ENCODE measurements at regions not wholly inside any gene's neighbourhood (a gene's known extent, or its start where the extent isn't known, plus 50 kb on each side); places are given as distances from the start of the nearest gene placed in this dataset.

DNA sequence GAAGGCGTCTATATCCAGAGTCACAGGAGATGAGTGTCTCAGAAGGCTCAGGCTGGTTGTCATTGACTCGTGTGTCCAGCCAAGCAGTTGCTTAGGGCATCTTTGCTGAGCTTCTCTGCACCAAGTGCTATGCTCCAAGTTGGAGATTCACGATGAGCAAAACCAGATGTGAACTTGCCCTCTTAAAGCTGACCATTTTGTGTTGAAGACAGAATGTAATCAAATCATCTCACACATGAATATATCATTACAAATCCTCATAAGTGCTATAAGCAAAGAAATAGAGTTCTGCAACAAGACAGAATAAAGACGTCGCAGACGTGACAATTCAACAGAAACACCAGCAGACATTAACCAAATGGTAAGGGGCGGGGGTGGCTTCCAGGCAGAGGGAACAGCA is 103.9 kb downstream of the ALDH8A1 start:
- WGBS, 2 experiments = 95 to 96% methylated on average over 7 of the region's 7 CpGs
- no peaks in the 10 kb centered on the region for H3K9me3 ChIP-seq (ENCODE audit: control insufficient read depth, low read length)
- H3K27ac ChIP-seq (ENCODE audit: insufficient read depth, low read depth, low read length, poor library complexity, severe bottlenecking) = no peak overlapping the region
- no peaks in the 10 kb centered on the region for H3K27me3 ChIP-seq (ENCODE audit: control insufficient read depth, insufficient read depth, low read length, poor library complexity, severe bottlenecking)
- peaks cover 3% of the 10 kb centered on the region for H3K4me1 ChIP-seq (ENCODE audit: control insufficient read depth, insufficient read depth, low read length)
- H3K36me3 ChIP-seq (ENCODE audit: control insufficient read depth, insufficient read depth, low read length) = no peaks in the 10 kb centered on the region
- no peak overlapping the region for H3K4me3 ChIP-seq (ENCODE audit: insufficient read depth, low read depth, low read length)

DNA sequence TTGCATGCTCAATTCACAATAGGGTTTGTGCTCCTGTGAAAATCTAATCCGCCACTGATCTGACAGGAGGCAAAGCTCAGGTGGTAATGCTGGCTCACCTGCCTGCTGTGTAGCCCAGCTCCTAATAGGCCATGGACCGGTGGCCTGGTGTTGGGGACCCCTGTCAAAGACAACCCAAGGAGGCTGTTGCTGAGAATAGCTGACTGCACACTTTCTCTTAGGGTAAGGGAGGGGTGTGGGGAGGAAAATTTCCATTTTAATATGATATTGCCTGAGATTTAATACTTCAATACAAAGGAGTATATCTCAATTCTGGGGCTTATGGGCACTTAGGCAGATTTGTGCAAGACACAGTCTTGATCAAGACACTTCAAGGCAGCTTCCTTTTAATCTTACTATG is 105.8 kb downstream of the ALDH8A1 start:
- Histone ChIP-seq H3K4me3 (ENCODE audit: insufficient read depth, low read depth, low read length) (no peak overlapping the region), H3K27me3 (ENCODE audit: control insufficient read depth, insufficient read depth, low read length, poor library complexity, severe bottlenecking) (no peaks in the 10 kb centered on the region), H3K27ac (ENCODE audit: insufficient read depth, low read depth, low read length, poor library complexity, severe bottlenecking) (no peak overlapping the region), H3K36me3 (ENCODE audit: control insufficient read depth, insufficient read depth, low read length) (no peaks in the 10 kb centered on the region), H3K4me1 (ENCODE audit: control insufficient read depth, insufficient read depth, low read length) (no peaks in the 10 kb centered on the region), H3K9me3 (ENCODE audit: control insufficient read depth, low read length) (no peaks in the 10 kb centered on the region)
- WGBS, 2 experiments = 93 to 94% methylated on average over 2 of the region's 2 CpGs

DNA sequence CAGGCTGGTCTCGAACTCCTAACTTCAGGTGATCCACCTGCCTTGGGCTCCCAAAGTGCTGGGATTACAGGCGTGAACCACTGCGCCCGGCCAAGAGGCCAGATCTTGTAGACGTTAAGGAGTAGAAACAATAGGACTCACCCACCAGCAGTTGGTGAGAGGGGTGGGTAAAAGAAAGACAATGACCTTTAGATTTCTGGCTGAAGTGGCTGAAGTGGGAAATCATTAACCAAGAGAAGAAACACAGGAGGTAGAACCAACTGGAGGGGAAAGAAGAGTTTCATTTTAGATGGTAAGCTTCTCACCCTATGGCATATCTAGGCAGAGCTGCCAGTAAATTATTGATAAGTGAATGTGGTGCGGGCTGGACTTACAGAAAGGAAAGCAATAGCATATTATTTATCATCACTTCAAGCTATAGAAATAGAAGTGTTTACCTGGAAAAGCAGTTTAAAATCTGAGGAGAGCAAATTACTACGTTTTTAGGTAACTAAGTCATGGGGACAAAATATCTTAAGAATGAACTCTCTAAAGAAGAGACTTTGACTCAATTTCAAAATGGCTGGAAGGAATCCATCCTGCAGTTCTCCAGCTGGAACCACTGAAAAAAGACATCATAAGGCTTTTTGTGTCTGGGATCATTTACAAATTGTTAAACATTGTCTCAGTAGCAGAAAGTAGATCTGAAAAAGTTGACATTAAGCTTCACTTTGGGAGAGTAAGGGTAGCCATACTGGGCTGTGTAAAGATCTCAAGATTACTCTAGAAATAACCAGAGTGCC is 109.6 kb downstream of the ALDH8A1 start:
- Histone ChIP-seq H3K27ac (ENCODE audit: insufficient read depth, low read depth, low read length, poor library complexity, severe bottlenecking) (no peak overlapping the region), H3K27me3 (ENCODE audit: control insufficient read depth, insufficient read depth, low read length, poor library complexity, severe bottlenecking) (no peaks in the 10 kb centered on the region), H3K4me3 (ENCODE audit: insufficient read depth, low read depth, low read length) (no peak overlapping the region), H3K4me1 (ENCODE audit: control insufficient read depth, insufficient read depth, low read length) (no peaks in the 10 kb centered on the region), H3K36me3 (ENCODE audit: control insufficient read depth, insufficient read depth, low read length) (no peaks in the 10 kb centered on the region), H3K9me3 (ENCODE audit: control insufficient read depth, low read length) (no peaks in the 10 kb centered on the region)
- WGBS, 2 experiments = 80 to 91% methylated on average over 6 of the region's 7 CpGs

DNA sequence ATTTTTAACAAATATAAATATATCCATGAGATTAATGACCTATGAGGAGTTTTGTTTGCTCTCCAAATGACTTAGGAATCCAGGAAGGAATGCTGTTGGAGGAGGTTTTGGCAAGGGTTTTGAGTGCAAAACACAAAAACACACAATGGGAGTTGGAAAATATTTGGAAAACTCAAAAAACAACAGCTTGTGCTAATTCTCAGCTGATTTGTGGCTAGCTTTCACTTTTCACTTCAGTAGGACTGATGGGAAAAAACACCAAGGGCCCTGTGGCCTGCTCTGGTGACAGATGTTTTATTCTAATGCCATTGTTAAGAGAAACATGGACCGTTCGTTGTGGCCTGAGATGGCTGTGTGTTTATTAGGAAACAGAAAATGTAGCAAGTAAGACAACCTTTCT is 113.9 kb downstream of the ALDH8A1 start:
- Histone ChIP-seq H3K4me3 (ENCODE audit: insufficient read depth, low read depth, low read length) (no peak overlapping the region), H3K27ac (ENCODE audit: insufficient read depth, low read depth, low read length, poor library complexity, severe bottlenecking) (no peak overlapping the region), H3K27me3 (ENCODE audit: control insufficient read depth, insufficient read depth, low read length, poor library complexity, severe bottlenecking) (no peaks in the 10 kb centered on the region), H3K4me1 (ENCODE audit: control insufficient read depth, insufficient read depth, low read length) (no peaks in the 10 kb centered on the region), H3K9me3 (ENCODE audit: control insufficient read depth, low read length) (no peaks in the 10 kb centered on the region), H3K36me3 (ENCODE audit: control insufficient read depth, insufficient read depth, low read length) (no peaks in the 10 kb centered on the region)
- 87% methylated on average over 2 of the region's 2 CpGs; no CpG with 5 or more reads in 1 of the 2 experiments for WGBS, 2 experiments

DNA sequence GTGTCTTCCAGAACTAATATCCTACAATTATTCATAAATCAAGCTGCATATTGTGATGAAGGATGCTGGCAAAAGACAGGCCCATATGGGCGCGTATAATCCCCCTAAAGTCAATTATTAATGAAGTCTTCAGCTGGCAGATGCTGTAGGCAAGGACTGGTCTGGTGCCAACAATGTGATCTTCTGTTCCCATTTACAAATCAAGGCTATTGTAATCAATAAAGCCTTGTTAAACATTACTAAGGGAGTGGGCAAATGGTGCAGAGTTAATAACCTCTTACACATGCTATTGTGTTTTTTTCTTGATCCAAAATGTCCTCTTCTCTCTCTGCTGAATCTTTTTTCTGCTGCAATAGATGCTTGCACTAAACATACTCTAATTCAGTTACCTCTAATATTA is 119.0 kb downstream of the ALDH8A1 start:
- WGBS, 2 experiments = 93 to 98% methylated on average over 2 of the region's 2 CpGs
- Histone ChIP-seq H3K4me3 (ENCODE audit: insufficient read depth, low read depth, low read length) (no peak overlapping the region), H3K4me1 (ENCODE audit: control insufficient read depth, insufficient read depth, low read length) (no peaks in the 10 kb centered on the region), H3K9me3 (ENCODE audit: control insufficient read depth, low read length) (no peaks in the 10 kb centered on the region), H3K36me3 (ENCODE audit: control insufficient read depth, insufficient read depth, low read length) (no peaks in the 10 kb centered on the region), H3K27ac (ENCODE audit: insufficient read depth, low read depth, low read length, poor library complexity, severe bottlenecking) (no peak overlapping the region), H3K27me3 (ENCODE audit: control insufficient read depth, insufficient read depth, low read length, poor library complexity, severe bottlenecking) (no peaks in the 10 kb centered on the region)

DNA sequence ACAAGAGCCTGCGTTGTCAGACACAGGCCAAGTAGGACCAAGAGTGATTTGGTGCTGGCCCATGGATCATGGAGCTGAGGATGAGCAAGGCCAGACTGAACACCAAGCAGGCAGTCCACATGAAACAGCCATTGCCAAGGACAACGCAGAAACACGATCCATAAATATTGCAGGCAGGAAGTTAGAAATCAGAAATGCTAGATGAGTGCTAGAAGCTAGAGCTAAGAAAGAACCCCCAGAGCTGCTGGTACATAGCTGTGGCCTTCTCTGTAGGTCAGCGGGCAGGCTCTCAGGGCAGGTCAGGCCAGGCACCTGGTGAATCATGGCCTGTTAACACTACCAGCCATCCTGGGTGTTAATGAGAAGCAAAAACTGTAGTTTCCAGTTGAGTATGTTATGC is 119.7 kb downstream of the ALDH8A1 start:
- Histone ChIP-seq H3K27me3 (ENCODE audit: control insufficient read depth, insufficient read depth, low read length, poor library complexity, severe bottlenecking) (no peaks in the 10 kb centered on the region), H3K4me3 (ENCODE audit: insufficient read depth, low read depth, low read length) (no peak overlapping the region), H3K36me3 (ENCODE audit: control insufficient read depth, insufficient read depth, low read length) (no peaks in the 10 kb centered on the region), H3K27ac (ENCODE audit: insufficient read depth, low read depth, low read length, poor library complexity, severe bottlenecking) (no peak overlapping the region), H3K4me1 (ENCODE audit: control insufficient read depth, insufficient read depth, low read length) (no peaks in the 10 kb centered on the region), H3K9me3 (ENCODE audit: control insufficient read depth, low read length) (no peaks in the 10 kb centered on the region)
- 92 to 98% methylated on average over 4 of the region's 4 CpGs for WGBS, 2 experiments

DNA sequence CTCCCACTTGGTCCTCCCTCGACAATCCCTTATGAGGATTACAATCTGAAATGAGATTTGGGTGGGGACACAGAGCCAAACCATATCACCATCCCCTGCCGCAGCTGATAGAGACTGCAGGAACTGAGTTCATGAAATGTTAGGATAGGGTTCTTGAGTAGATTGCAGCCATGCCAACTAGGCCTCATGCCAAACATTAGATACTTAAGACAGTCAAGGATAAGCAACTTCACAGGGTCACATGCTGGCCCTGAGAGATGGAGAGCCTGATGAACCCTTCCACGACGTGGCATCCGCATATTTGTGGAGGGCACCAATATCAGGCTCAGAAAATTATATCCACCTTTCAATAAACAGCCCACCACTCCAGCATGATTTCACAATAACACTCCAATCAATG is 121.3 kb downstream of the ALDH8A1 start:
- Histone ChIP-seq H3K4me1 (ENCODE audit: control insufficient read depth, insufficient read depth, low read length) (no peaks in the 10 kb centered on the region), H3K36me3 (ENCODE audit: control insufficient read depth, insufficient read depth, low read length) (no peaks in the 10 kb centered on the region), H3K9me3 (ENCODE audit: control insufficient read depth, low read length) (no peaks in the 10 kb centered on the region), H3K4me3 (ENCODE audit: insufficient read depth, low read depth, low read length) (no peak overlapping the region), H3K27me3 (ENCODE audit: control insufficient read depth, insufficient read depth, low read length, poor library complexity, severe bottlenecking) (no peaks in the 10 kb centered on the region), H3K27ac (ENCODE audit: insufficient read depth, low read depth, low read length, poor library complexity, severe bottlenecking) (no peak overlapping the region)
- 91 to 92% methylated on average over 4 to 5 of the region's 5 CpGs for WGBS, 2 experiments

DNA sequence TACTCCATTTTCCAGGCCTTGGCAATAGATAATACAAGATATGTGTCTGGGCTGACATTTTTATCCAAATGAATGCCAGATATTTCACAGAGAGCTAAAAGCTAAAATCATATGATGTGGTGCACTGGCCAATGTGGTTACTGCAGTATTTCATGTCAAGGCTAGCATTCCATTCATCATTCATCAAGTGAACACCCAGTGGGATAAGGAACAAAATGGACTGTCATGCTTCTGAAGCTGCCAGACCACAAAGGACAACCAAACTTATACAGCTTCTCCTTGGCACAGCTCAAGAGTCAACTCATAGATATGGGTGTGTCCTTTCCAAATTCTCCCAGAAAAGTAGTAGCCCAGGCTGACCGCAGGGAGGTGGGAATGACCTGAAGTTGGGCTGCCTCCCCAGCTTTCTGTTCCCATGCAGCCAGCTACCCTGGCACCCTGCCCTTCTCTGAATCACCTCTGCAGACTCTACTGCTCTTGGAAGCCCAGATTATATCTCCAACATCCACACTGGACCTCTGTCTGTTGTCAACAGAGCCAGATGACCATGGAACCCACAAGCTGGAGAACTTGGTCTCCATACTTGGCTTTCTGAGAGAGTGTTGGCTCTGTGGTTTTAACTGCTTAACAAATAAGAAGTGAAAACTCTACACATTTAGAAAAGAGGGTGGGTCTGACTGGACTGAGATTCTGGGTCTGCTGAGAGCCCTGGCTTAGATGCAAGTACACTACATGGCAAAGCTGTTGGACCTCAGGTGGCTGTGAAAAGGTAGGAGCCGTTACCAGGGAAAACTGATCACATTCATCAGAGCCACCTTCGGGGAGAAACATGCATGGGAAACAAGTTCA is 122.8 kb downstream of the ALDH8A1 start:
- 91% methylated on average over 3 of the region's 3 CpGs for WGBS, 2 experiments
- Histone ChIP-seq H3K4me1 (ENCODE audit: control insufficient read depth, insufficient read depth, low read length) (no peaks in the 10 kb centered on the region), H3K9me3 (ENCODE audit: control insufficient read depth, low read length) (no peaks in the 10 kb centered on the region), H3K4me3 (ENCODE audit: insufficient read depth, low read depth, low read length) (no peak overlapping the region), H3K27me3 (ENCODE audit: control insufficient read depth, insufficient read depth, low read length, poor library complexity, severe bottlenecking) (no peaks in the 10 kb centered on the region), H3K36me3 (ENCODE audit: control insufficient read depth, insufficient read depth, low read length) (no peaks in the 10 kb centered on the region), H3K27ac (ENCODE audit: insufficient read depth, low read depth, low read length, poor library complexity, severe bottlenecking) (no peak overlapping the region)

DNA sequence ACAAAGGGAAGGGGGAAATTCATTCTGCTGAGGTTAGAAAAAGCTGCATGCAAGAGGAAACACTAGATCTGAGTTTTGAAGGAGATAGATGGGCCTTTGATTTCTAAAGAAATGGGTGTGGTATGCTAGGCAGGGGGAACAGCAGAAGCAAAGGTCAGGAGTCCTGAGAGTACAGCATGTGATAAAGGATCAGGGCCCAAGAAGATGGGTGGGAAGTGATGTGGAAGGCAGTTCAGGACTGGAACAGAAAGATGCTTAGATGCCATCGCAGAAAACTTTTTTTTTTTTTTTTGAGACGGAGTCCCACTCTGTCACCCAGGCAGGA is 126.2 kb downstream of the ALDH8A1 start:
- 87 to 96% methylated on average over 2 of the region's 2 CpGs for WGBS, 2 experiments
- Histone ChIP-seq H3K9me3 (ENCODE audit: control insufficient read depth, low read length) (no peaks in the 10 kb centered on the region), H3K4me3 (ENCODE audit: insufficient read depth, low read depth, low read length) (no peak overlapping the region), H3K27me3 (ENCODE audit: control insufficient read depth, insufficient read depth, low read length, poor library complexity, severe bottlenecking) (peaks cover 9% of the 10 kb centered on the region), H3K27ac (ENCODE audit: insufficient read depth, low read depth, low read length, poor library complexity, severe bottlenecking) (no peak overlapping the region), H3K36me3 (ENCODE audit: control insufficient read depth, insufficient read depth, low read length) (no peaks in the 10 kb centered on the region), H3K4me1 (ENCODE audit: control insufficient read depth, insufficient read depth, low read length) (peaks cover 8% of the 10 kb centered on the region)

DNA sequence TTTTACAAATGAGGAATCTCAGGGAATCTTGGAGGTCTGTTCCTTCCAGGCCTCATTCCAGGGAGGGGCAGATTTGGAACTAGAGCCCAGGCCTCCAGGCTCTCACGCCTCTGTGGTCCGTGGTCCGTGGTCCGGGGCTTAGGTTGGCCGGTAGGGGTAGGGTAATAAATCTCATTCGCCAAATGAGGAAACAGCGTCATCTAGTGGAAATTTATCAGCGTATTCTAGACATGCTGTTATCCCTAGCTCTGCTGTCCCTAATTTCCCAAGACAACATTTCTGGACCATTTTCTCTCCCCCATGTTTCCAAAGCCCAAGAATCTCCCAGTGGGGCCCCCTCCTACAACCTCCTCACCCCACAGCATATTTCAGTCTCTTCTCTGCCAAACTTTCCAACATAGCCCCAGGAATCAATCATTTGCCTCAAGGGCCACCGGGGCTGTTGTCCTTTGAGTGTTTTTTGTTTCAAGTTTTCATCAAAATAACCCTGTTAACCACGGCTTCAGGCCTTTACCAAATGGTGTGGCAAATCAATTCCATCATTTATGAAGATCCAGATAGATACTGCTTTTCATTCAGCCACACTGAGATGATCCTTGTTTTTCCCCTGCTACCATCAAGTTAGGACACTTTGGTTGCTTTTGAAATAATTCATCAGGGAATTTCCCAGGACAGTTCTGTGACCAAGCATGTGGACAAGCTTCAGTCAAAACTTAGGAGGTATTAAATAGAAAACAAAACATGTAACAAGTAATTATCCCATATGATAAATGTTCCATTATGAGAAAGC is 126.8 kb downstream of the ALDH8A1 start:
- no peak overlapping the region for H3K4me3 ChIP-seq (ENCODE audit: insufficient read depth, low read depth, low read length)
- H3K27ac ChIP-seq (ENCODE audit: insufficient read depth, low read depth, low read length, poor library complexity, severe bottlenecking) = no peak overlapping the region
- H3K36me3 ChIP-seq (ENCODE audit: control insufficient read depth, insufficient read depth, low read length) = no peaks in the 10 kb centered on the region
- 20% methylated on average over 10 of the region's 10 CpGs for WGBS, 2 experiments
- no peaks in the 10 kb centered on the region for H3K9me3 ChIP-seq (ENCODE audit: control insufficient read depth, low read length)
- peaks cover 9% of the 10 kb centered on the region for H3K27me3 ChIP-seq (ENCODE audit: control insufficient read depth, insufficient read depth, low read length, poor library complexity, severe bottlenecking)
- peaks cover 8% of the 10 kb centered on the region for H3K4me1 ChIP-seq (ENCODE audit: control insufficient read depth, insufficient read depth, low read length)

All from ectodermal cell (in vitro differentiated cells).